HG02852 (cell line): ENCODE measurements at regions not wholly inside any gene's neighbourhood (a gene's known extent, or its start where the extent isn't known, plus 50 kb on each side); places are given as distances from the start of the nearest gene placed in this dataset.

ENCODE experiments used
- ATAC-seq: cut with Tn5 transposase; IDR thresholded peaks from one replicate; pipeline ENCODE4 v1.9.1; 2021; ENCODE audit warnings: mild to moderate bottlenecking, moderate library complexity; ENCODE audit not compliant: unreplicated experiment

DNA sequence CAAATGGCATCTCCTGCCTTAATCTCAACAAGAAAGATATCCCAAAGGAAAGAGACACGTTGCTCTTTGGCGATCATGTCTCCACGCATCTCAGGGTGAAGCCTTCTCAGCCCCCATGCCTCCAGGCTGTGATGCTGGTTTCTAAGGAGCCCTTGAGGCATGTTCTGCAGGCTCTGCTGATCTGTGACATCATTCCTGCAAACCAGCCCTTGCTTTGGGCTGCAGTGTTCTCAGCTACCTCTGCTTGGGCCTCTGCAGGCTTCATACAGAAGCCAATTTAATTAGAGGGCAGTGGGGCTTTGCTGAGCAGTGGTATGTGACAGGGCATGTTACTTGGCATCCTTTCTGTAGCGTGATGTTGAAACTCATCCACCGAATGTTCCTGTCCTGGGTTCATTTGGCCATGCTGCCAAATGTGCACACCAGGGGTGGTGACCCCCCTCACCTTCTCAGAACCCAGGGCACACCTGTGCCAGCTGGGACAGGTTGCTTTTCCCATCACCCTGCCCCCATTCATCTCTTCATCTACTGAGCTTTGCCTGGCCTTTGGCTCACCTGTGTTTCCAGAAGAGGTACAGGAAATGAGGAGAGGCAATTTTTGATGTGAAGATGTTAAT, 230.9 kb downstream of the TEX29 start:
- no peak for ATAC-seq

DNA sequence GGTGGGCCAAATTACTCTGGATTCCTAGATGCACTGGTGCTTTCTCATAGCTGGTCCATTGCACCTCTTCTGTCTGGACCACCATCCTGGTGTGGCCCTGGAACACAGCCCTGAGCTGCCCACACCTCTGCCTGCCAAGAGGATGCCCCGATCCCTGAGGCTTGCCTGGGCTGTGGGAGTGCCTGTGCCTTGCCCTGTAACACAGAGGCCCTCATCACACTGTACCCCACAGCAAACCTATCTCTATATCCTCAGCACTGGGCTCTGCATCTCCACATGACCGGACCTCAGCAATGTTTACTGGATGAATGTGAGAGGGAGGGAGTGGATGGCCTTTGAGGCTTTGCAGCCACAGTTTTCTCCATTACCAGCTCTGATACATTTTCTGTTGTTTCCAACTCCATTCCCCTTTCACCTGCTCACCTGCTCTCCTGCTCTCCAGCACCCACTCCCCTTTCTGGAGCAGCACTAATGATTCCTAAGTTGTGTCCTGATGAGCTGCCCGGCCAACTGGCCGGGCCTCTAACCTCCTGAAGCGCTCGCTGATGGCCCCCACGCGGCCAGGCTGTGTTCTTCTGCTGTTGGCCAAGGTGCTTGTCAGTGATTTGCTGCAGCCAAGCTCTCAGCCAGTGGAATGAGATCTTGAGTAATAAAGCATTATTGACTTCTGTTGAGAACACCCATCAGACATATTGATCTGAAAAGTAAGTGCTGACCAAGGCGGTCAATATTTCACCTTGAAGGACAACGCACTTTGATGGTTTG, 232.6 kb downstream of the TEX29 start:
- no peak for ATAC-seq

DNA sequence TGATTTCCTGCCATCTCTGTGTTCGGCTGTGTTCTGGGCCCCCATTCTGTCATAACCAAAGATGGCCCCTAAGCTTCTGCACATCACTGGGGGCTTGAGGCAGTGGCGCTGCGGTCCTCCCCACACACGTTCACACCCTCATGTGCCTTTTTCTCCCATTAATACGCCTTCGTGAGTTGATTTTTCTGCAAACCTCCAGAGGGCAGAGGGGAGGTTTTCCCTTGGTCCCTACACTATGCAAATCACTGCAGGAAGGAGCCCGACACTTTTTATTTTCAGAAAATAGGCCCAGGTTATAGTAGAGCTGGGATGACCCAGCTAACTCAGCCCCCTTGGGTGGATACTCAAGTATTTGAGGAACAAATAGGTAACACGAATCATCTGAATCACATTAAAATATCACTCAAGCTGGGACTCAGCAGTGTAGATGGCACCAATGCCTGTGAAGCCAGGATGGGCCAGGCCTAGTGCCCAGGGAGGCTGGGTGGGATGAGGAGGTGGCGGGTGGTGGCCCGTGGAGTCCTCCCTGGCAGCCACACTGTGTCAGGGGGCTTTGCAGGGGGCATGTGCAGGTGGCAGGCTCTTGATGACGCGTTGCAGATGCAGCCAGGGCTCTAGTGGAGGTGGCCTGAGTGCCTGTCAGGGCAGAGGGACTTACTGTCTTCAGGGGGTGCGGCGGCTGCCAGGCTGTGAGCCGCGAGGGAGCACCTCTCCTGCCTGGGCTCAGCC, 234.3 kb downstream of the TEX29 start:
- no peak for ATAC-seq

DNA sequence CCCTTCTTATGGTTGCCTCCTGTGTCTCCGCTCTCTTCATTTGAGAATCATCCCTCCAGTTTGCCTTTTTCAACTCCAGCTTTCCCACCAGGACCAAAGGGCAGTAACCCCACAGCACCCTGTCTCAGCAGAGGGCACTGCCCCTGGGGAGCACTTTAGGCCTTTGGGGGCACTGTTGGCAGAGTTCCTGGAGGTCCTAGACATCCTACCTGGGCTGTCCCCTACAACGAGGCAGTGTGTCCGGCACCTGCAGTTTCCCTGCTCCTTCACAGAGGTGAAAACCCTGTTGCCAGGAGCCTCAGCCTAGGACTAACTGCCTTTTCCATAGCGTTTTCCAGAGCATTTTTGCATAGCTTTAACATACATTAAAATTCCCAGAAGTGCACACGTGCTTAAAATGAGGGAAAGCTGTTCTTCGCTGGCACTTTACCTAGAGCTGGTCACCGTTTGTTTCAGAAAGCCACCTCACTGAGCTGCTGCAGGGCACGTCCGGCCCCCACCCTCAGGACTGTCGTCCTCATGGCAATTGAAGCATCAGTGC, 234.9 kb downstream of the TEX29 start:
- ATAC-seq, result no peak

- no peak for ATAC-seq
These were observed 235.5 kb downstream of the TEX29 start for GRCh38 chr13:111555903-111556302.

GRCh38 chr13:111556496-111556895, 236.1 kb downstream of the TEX29 start:
- no peak for ATAC-seq

- no peak for ATAC-seq
These were observed 237.7 kb downstream of the TEX29 start for GRCh38 chr13:111557921-111558699.

GRCh38 chr13:111558700-111559088, 238.3 kb downstream of the TEX29 start:
- ATAC-seq, result no peak

GRCh38 chr13:111559612-111560403, 239.4 kb downstream of the TEX29 start:
- ATAC-seq, result no peak

GRCh38 chr13:111561091-111561781, 240.8 kb downstream of the TEX29 start:
- no peak for ATAC-seq

- ATAC-seq, result no peak
These were observed 242.3 kb downstream of the TEX29 start for GRCh38 chr13:111562716-111563115.

DNA sequence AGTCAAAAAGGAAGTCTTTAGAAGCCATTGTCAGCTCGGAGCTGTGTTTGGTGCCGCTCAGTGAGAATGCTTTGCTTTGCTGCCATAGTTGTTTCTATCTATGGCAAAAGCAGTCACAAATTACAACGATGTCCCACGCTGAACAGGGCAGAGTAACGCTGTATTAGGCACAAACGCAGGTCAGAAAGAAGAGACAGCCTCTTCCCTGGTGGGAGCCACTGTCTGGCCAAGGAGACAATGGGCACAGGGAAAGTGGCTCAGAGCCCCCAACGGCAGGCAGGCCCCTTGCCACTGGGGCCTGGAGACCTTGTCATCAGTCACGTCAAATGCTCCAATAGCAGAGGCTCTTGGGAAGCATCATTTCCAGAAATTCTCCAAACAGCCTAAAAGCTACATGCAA, 244.2 kb downstream of the TEX29 start:
- no peak for ATAC-seq

- no peak for ATAC-seq
These were observed 245.0 kb downstream of the TEX29 start for GRCh38 chr13:111565400-111565799.

DNA sequence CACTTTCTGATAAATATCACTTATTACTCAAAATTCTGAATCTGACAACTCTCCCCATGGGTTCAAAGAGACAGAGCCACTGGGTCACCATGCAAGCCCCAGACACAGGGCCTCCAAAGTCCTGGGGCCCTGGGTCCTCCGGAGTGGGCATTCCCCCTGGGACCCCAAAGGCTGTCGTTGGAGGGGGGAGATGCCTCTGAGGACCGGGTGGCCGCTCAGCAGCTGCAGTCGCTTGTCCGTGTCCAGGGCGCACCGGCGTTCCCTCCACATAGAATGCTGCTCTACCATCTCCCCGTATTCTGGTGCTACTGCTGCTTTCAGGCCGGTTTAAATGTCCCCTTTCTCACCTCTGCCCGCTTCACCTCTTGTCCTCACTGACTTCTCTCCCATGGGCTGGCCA, 246.1 kb downstream of the TEX29 start:
- no peak for ATAC-seq

- ATAC-seq, result no peak
These were observed 247.2 kb downstream of the TEX29 start for GRCh38 chr13:111567637-111568036.

DNA sequence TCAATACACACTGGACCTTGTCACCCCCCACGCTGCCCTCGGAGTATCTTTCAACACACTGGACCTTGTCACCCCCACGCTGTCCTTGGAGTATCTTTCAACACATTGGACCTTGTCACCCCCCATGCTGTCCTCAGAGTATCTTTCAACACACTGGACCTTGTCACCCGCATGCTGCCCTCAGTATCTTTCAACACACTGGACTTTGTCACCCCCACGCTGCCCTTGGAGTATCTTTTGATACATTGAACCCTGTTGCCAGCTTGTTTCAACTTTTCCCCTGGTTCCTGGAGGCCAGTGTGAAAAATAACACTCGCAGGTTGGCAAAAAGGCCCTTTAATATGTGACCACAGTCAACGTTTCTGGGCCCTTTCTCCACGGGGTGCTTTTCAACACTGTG, 247.8 kb downstream of the TEX29 start:
- ATAC-seq, result no peak

DNA sequence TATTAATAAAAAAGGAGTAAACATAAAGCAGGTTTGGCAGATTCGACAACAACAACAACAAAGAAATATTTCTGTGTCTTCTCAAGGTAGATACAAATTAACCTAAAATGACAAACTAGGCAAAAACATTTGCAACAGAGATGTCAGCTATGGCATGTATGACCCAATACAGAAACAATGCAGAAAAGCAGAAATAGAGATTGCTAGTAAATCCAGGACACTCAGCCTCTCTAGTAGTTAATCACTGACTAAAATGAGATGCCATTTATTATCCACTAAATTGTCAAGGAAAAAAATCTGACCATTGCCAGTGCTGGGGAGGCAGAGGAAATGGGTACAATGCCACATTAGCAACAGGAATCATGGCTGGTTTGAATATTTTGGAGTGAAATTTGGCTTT, 250.5 kb downstream of the TEX29 start:
- no peak for ATAC-seq

GRCh38 chr13:111572956-111573761, 252.7 kb downstream of the TEX29 start:
- no peak for ATAC-seq

DNA sequence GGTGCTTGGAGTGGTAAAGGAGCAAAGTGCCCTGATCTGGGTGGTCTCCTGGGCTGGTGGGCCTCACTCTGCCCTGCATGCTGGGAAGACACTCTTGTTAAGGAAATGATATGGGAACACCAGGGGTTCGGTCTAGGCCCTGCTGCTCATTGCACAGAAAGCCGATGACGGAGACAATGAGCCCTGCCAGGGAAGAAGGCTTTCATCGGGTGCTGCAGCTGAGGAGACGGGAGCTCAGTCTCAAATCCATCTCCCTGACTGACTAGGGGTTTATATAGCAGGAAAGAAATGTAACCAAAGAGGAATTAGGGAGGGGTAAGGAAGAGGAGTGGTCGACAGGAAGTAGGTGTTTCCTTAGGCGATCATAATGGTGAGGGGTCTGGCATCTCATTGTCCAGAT, 253.4 kb downstream of the TEX29 start:
- no peak for ATAC-seq
